ENCODE measurements at regions not wholly inside any gene's neighbourhood (a gene's known extent, or its start where the extent isn't known, plus 50 kb on each side); places are given as distances from the start of the nearest gene placed in this dataset.

DNA sequence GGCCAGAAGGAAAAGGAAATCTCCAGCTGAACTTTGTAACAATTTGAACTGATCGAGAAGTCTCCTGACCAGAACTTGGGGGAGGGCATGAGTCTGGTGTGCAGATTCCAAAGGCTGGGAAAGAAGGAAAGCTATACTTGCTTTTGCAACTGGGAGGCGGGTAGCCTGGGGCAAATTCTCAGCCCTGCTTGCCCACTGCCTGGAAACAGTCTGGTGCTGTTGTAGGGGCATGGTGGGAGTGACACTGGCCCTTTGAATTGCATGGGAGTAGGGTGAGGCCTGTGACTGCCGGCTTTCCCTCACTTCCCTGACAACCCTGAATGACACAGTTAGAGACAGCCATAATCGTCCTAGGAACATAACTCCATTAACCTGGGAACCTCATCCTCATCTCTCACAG is 114.0 kb upstream of the POU1F1 start:
- Histone ChIP-seq H3K18ac (ENCODE audit: insufficient read length, low read depth, low read length) (no peak overlapping the region), H3T11ph (ENCODE audit: low read length) (no peak overlapping the region), H3K4me1 (ENCODE audit: insufficient read depth, low read length) (no peaks in the 10 kb centered on the region), H2BK15ac (ENCODE audit: low read depth, low read length) (no peak overlapping the region), H3K14ac (ENCODE audit: insufficient read depth, low read length) (no peak overlapping the region), H3K4ac (ENCODE audit: low read depth, low read length) (no peak overlapping the region), H3K56ac (ENCODE audit: insufficient read length, low read depth, low read length) (no peak overlapping the region), H3K4me2 (ENCODE audit: insufficient read depth, insufficient read length, low read length) (no peak overlapping the region), H3K79me1 (ENCODE audit: insufficient read depth, low read depth, low read length, poor library complexity, severe bottlenecking) (no peaks in the 10 kb centered on the region), H3K23ac (ENCODE audit: insufficient read length, low read depth, low read length) (no peak overlapping the region), H4K20me1 (ENCODE audit: control insufficient read depth, insufficient read depth, insufficient read length) (no peaks in the 10 kb centered on the region), H4K5ac (ENCODE audit: insufficient read length, low read depth, low read length) (no peak overlapping the region), H3K9me3 (ENCODE audit: control insufficient read depth, low read depth, low read length) (no peaks in the 10 kb centered on the region), H4K8ac (replicated peaks; ENCODE audit: insufficient read length, low read depth, low read length) (no peak overlapping the region), H3K23me2 (ENCODE audit: insufficient read length, low read depth, low read length, poor library complexity, severe bottlenecking) (no peaks in the 10 kb centered on the region), H2BK20ac (ENCODE audit: low read depth, low read length, poor library complexity, severe bottlenecking) (no peak overlapping the region), H2BK5ac (ENCODE audit: insufficient read length, low read length) (no peak overlapping the region), H2AK5ac (ENCODE audit: insufficient read length, low read length) (no peak overlapping the region), H3K27ac (ENCODE audit: insufficient read length, low read depth, low read length) (no peak overlapping the region), H2AFZ (ENCODE audit: low read length) (no peak overlapping the region), H2BK120ac (ENCODE audit: low read depth, low read length, poor library complexity, severe bottlenecking) (no peak overlapping the region), H3K27me3 (ENCODE audit: insufficient read depth, low read length) (no peaks in the 10 kb centered on the region), H4K91ac (ENCODE audit: insufficient read length, low read depth, low read length) (no peak overlapping the region), H2BK12ac (ENCODE audit: insufficient read length, low read depth, low read length) (no peak overlapping the region), H3K9ac (ENCODE audit: extremely low read depth, insufficient read length, low read length) (no peak overlapping the region), H3K79me2 (ENCODE audit: insufficient read depth, low read length) (no peaks in the 10 kb centered on the region)
- peaks cover 0 to 8% (median 0%) of the 10 kb centered on the region in 3 experiments; a peak in 3 of 7 replicates for H3K36me3 Mint-ChIP-seq (ENCODE audit: insufficient read depth in 1 of 3, low read depth in 3 of 3)
- TF ChIP-seq, protein P1, sequence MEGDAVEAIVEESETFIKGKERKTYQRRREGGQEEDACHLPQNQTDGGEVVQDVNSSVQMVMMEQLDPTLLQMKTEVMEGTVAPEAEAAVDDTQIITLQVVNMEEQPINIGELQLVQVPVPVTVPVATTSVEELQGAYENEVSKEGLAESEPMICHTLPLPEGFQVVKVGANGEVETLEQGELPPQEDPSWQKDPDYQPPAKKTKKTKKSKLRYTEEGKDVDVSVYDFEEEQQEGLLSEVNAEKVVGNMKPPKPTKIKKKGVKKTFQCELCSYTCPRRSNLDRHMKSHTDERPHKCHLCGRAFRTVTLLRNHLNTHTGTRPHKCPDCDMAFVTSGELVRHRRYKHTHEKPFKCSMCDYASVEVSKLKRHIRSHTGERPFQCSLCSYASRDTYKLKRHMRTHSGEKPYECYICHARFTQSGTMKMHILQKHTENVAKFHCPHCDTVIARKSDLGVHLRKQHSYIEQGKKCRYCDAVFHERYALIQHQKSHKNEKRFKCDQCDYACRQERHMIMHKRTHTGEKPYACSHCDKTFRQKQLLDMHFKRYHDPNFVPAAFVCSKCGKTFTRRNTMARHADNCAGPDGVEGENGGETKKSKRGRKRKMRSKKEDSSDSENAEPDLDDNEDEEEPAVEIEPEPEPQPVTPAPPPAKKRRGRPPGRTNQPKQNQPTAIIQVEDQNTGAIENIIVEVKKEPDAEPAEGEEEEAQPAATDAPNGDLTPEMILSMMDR (conservative IDR thresholded peaks at IDR 0.05), result no peak
- H3K27ac Mint-ChIP-seq, result no peak overlapping the region
- WGBS (ENCODE audit: extremely low coverage, insufficient read length, low lambda C conversion rate), result no CpG with 5 or more reads among the region's 4 CpGs
- DNase-seq, result no peak
- no peaks in the 10 kb centered on the region; the same call in 1 of the 2 replicates for H3K27me3 Mint-ChIP-seq (ENCODE audit: low read depth)
- H3K4me1 Mint-ChIP-seq, result no peaks in the 10 kb centered on the region
- no peak overlapping the region for H3K4me3 Mint-ChIP-seq
- peaks cover 13 to 17% of the 10 kb centered on the region in 2 experiments for H3K9me3 Mint-ChIP-seq

Measured in H9 (cell line).